HG03139 (cell line): ENCODE measurements at regions not wholly inside any gene's neighbourhood (a gene's known extent, or its start where the extent isn't known, plus 50 kb on each side); places are given as distances from the start of the nearest gene placed in this dataset.

Experiments
- ATAC-seq: cut with Tn5 transposase; IDR thresholded peaks from one replicate; pipeline ENCODE4 v1.9.1; 2021; ENCODE audit not compliant: unreplicated experiment

GRCh38 chr3:148246291-148246923 lies 451.3 kb upstream of the AGTR1 start:
- no peak for ATAC-seq

GRCh38 chr3:148253713-148254112 lies 444.0 kb upstream of the AGTR1 start:
- ATAC-seq = no peak

GRCh38 chr3:148254402-148254801 lies 443.3 kb upstream of the AGTR1 start:
- ATAC-seq = no peak

DNA sequence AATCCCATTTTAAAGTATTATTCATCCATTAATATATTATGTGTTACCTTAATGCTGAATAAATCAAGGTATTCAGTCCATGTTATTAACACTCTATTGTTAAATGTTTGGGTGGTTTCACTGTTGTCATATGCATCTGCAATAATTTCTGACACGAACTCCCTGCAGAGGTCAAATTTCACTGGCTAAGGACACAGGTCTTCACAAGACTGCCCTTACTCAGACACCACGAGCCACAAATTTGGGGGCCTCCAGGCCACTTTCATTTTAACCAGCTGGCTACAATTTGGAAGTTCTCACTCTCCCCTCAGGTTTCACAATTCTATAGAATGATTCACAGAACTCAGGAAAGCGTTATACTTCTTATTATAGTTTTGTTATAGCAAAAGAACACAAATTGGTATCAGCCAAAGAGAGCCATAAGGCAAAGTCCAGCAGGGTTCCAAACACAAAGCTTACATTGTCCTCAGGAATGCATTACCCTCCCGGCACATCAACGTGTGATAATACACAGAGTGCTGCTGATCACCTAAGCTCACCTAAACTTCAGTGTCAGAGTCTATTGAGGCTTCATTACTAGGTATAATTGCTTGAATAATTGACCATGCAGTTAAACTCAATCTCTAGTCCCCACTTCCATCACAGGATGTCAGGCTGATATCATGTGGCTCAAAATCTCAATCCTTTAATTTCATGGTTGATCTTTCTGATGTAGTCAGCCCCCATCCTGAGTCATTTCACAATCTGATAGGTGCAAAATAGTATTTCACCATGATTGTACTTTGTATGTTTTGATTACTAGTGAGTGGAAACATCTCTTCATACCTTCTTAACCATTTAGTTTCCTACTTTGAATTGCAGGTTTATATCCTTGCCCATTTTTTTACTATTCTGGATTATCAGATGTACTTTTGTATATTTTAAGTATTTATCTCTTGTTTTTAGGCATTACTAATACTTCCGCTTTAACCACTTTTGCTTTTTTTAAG lies 441.4 kb upstream of the AGTR1 start:
- ATAC-seq = no peak

GRCh38 chr3:148262980-148263379 lies 434.7 kb upstream of the AGTR1 start:
- ATAC-seq = no peak

- no peak for ATAC-seq
These were observed 431.9 kb upstream of the AGTR1 start for GRCh38 chr3:148265841-148266240.

DNA sequence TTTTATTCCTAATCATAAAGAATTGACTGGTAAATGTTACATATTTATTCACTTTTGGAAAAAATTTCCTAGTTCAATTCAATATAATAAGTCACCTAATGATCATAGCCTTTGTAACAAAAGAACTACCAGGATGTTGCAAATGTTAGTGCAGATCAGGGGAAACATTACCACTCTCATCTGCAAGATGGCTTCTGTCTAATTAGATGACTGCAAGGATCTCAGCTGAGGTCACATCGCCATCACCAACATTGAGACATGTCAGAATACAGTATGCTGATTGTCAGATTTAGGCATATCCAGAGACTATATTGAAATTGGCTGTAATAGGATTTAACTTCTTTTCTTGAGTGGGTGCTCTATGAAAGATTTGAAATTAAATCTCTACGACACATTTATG lies 431.4 kb upstream of the AGTR1 start:
- ATAC-seq = no peak

DNA sequence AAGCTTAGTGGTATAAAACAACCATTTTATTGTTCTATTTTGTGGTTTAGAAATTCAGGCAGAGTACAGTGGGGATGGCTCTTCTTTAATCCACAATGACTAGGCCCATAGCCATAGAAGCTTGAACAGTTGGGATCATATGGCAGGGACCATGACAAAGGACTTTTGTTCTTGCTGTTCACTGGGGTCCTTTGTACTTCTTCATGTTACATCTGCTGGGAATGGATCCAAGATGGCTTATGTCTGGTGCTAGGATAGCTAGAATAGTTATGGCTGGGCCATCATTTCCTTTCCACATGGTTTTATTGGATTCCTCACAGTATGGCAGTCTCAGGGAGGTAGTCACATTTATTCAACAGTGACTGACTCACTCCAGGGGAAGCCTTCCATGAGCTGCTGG lies 427.9 kb upstream of the AGTR1 start:
- ATAC-seq = no peak

- no peak for ATAC-seq
These were observed 417.0 kb upstream of the AGTR1 start for GRCh38 chr3:148280623-148281242.

GRCh38 chr3:148289159-148289558 lies 408.5 kb upstream of the AGTR1 start:
- ATAC-seq = no peak

DNA sequence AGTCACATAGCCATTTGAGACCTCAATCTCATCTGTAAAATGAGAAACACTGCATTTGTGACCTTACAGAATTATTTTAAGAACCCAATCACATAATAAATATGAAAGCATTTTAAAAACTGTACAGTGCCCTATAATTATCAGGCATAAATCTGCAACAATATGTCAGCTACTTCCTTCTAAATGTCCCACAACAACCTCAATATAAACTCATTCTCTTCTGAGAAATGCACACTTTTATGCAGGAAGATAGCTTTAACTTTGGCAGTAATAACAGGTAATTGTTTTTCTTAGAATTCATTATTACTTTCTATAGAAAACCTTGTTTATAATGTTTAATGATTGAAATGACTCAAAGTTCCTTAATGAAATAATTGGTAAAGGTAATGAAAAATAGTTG lies 400.7 kb upstream of the AGTR1 start:
- no peak for ATAC-seq

GRCh38 chr3:148307443-148307843 lies 390.3 kb upstream of the AGTR1 start:
- ATAC-seq = no peak

GRCh38 chr3:148309390-148310035 lies 388.2 kb upstream of the AGTR1 start:
- peak; percentile 90 for ATAC-seq

DNA sequence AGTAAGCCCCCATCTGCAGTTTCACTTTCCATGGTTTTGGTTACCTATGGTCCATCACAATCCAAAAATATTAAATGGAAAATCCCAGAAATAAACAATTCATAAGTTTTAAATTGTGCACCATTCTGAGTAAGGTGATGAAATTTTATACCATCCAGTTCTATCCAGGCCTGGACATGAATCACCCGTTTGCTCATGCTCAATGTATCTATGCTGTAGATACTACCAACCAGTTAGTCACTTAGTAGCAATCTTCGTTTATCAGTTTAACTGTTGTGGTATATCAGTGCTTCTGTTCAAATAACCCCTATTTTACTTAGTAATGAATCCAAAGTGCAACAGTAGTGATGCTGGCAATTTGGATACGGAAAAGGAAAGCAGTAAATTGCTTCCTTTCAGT lies 381.9 kb upstream of the AGTR1 start:
- ATAC-seq = no peak

GRCh38 chr3:148318240-148318639 lies 379.5 kb upstream of the AGTR1 start:
- ATAC-seq = no peak

- ATAC-seq = peak; percentile 94
These were observed 378.4 kb upstream of the AGTR1 start for GRCh38 chr3:148319161-148319915.

DNA sequence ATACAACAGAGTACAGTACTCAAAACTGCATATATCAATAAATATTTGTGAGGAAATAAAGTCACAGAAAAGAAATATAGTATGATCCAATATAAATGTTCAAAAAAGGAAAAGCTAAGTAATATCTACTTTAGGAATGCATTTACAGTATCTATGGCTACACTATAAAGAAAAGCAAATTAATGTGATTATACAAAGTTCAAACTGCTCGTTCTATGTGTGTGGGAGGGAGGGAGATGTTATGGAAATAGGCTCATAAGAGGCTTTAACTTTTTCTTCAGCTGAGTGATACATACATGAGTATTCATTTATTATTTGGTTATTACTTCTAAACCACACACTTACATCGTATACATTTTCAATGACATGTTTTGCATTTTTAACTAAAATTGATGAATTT lies 377.7 kb upstream of the AGTR1 start:
- ATAC-seq = no peak

DNA sequence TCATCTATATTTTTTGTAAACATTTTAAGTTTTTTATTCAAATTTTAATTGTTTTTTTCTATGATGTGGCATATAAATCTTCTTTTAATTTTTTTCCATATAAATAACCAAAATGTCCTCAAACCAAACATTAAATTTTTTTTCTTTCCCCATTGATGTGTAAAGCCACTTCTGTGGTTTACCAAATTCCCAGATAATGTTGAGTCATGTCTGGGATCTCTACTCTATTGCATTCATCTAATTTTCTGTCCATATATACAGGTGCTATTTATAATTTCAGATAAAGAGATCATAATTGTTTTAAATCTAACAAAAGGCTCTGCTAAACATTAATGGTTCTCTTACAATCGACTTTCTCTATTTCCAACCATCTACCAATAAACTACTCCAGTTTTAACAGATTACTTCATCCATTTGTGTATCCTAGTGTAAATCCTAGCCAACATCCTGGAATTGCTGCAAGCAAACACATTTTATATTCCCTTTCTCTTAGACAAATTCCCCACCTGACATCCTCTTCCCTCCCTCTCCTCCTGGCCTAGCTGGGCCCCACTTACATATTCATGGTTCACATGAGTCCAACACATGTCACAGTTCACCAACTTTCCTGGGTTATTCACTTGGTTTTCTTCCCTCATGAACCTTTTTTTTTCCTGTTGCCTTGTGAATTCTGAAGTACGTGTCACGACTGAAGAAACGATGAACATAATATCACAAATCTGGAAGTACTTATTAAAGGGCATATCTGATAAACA lies 368.0 kb upstream of the AGTR1 start:
- ATAC-seq = no peak

DNA sequence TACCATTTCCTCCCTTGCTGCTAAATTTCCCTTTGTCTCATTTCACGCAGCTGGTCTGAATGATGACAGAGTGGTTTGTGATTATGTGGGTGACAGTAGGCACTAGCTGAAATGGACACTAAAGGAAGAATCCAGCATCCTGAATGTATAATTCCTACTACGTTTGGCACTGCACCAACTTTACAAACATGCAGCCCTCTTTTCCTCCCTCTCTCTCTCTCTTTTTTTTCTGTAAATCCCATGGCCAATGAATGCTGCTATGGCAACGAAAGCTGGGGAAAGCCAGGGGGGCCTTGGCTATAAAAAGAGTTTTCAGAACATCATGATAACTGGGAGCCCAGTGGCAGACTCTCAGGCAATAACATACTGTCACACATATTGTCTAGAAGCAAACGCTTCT lies 367.2 kb upstream of the AGTR1 start:
- no peak for ATAC-seq
